ENCODE measurements at regions not wholly inside any gene's neighbourhood (a gene's known extent, or its start where the extent isn't known, plus 50 kb on each side); places are given as distances from the start of the nearest gene placed in this dataset.
"Not testable (repeated sequence)": the region's sequence is repeated elsewhere in the genome, so short reads cannot be mapped to it uniquely, and the experiment has no call there.

DNA sequence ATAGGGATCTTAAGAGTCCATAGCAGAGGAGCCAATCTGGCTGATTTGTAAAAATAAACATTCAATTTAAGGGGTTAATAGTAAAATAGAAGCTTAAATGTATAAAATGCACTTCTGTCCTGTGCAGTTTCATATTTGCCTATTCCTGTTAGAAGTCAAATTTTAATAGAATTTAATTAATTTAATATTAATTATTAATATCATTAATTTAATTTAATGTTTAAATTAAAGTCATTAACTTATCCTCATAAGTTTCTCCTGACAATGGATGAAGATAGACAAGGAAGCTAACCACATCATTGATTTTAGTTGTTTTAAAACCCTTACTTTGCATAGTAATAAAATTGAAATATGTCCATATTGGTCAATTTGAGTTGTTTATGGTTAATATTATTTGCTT lies 1096.2 kb upstream of the EPHA6 start:
- DNase-seq: no peak

DNA sequence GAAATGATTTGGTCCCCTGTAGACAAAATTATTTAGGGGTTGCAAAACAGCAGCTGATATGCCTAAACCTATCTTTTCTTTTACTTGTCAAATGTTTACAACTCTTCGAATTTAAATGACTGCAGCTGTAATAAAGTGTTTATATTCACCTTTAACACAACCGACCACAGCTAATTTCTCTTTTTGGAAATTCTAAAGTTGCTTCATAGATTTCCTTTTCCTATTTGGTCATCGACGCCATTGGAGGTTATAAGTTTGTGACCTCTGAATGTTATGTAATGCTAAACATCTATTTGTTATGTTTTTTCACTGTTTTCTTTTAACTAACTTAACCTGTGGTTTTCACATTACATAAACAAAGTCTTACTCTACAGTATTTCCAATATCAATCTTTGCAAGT lies 1094.9 kb upstream of the EPHA6 start:
- no peak for DNase-seq

DNA sequence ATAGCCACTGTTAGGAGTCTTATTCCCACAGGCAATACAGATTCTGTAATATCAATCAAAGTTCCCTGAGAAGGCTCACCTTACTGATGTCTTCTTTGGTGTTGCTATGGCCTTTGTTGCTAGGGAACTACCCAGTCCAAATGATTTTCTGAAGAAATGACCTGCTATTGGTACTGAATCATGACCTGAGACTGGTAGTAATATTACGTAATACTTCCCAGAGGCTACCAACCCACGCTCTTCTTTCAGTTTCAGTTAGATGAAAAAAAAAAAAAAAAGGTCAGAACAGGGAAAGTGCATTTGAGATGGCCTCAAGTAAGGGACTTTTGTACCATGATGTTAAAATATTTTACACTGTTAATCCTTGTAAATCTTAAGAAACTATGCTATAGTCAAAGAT lies 1092.5 kb upstream of the EPHA6 start:
- DNase-seq: no peak

DNA sequence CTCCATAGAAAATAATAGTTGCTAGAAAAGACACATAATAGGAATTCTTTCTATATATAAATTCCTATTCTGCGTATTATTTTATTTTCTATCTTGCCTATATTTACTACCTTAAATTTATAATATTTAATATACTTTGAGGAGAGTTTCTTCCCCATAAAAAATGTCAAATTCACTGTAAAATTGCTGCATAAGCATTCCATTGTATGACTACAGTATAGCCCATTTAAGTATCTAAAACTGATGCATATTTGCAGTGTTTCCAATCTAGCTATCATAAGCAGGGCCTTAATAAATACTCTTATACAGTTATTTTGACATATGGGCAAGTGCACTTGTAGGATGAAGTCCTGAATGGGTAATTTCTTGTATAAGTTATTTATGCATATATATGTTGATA lies 1088.6 kb upstream of the EPHA6 start:
- DNase-seq: no peak

DNA sequence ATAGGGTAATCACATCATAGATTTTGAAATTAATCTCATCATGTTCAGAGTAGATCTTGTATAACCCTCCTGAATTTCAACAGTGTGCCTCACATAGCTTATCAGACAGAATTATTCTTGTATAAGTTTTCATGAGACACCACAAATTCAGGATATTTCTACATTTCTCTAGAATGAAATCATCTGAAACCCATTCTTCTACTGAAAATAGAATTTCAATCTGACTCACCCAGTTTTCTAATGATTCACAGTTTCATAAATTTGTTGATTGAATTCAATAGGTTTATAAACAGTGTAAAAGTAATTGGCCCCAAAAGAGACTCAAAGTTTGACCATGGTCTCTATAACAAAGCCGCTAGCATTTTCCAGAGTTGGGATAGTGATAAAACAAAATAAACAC lies 1082.6 kb upstream of the EPHA6 start:
- no peak for DNase-seq

DNA sequence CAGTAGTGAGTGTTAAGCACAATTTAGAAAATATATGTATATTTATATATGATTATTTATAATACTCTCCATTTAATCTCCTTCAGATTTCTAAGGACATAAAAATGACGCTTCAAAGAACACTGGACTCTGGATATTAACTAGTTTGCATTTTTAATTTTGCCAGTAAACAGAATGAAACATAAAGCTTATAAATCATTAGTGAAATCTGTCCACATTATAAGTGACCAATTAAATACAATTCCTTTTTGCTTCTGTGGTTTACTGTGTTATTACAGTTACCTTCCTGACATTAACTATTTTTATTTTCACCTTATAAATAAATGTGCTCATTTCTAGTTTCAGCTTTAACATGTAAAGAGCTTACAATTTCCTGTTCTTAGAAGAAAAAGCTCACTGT lies 1081.1 kb upstream of the EPHA6 start:
- no peak for DNase-seq

DNA sequence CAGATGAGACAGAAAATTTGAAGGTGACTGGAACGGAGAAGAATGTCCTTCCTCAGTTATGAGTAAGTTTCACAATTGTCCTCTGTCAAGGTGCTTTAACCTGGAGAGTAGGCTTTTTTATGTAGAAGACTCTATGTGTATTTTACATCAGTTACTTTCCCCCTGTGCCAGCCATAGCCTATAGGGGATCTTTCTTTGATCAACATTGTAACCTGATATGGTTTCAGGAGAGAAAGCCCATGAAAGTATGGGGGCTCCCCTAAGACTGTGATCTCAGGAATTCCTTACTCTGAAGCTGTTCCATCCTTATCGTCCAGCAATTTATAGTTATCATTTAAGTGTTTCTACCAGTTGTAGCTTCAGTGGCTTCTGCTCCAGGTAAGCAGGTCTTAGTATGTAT lies 1076.3 kb upstream of the EPHA6 start:
- no peak for DNase-seq

DNA sequence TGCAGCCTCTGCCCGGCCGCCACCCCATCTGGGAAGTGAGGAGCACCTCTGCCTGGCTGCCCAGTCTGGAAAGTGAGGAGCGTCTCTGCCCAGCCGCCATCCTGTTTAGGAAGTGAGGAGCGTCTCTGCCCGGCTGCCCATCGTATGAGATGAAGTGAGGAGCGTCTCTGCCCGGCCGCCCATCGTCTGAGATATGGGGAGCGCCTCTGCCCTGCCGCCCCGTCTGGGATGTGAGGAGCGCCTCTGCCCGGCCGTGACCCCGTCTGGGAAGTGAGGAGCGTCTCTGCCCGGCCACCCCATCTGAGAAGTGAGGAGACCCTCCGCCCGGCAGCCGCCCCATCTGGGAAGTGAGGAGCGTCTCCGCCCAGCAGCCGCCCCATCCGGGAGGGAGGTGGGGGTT lies 1069.5 kb upstream of the EPHA6 start:
- DNase-seq: not testable (repeated sequence)

DNA sequence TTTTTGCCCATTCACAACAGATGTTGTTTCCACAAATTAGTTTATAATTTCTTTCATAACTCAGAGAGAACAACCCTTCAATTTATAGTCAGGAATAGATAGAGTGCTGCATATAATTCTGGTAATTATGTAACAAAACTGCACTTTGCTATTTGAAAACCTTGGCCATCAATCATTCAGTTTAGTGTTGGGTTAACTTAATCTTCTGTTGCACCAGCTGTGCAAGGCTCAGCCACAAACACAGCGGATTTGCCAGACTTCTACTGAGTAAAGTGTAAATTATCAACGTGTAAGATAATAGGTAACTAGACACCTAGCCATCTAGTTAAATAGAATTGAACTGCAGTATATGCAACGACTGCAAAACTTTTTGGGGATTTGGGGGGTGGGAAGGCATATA lies 1064.3 kb upstream of the EPHA6 start:
- DNase-seq: no peak

DNA sequence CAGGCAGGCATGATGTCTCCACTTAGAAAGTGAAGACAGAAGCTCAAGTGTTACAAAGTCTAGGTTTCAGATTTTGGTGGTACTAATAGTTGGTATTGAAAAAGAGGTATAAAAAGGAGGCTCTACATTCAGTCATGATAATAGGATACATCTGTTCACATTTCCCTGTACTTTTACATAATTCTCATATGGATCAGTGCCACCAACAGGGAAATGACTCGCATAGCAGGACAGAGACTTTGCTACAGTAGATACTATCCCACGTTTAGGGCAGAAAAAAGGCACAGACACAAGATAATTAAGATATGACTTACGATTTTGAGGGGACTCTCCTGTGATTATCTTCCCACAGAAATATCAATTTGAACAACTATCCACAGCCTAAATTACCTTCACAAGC lies 1062.9 kb upstream of the EPHA6 start:
- no peak for DNase-seq

DNA sequence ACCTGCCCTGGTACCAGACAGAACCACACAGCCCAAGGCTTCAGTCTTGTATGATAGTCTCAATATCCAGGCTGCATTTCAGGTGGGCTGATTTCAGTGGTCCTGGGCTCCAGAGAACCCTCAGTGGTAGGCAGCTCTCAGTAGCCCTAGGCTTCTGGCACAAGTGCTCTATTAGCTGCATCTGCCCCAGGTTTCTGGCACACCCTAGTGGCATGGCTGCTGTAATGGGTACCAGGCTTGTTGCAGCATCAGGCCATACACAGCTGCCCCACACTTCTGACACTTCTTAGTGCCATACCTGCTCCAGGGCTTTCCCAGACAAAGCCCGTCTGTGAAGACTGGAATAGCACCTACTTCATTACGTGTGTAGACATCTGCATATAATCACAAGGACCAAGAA lies 1062.2 kb upstream of the EPHA6 start:
- DNase-seq: no peak

DNA sequence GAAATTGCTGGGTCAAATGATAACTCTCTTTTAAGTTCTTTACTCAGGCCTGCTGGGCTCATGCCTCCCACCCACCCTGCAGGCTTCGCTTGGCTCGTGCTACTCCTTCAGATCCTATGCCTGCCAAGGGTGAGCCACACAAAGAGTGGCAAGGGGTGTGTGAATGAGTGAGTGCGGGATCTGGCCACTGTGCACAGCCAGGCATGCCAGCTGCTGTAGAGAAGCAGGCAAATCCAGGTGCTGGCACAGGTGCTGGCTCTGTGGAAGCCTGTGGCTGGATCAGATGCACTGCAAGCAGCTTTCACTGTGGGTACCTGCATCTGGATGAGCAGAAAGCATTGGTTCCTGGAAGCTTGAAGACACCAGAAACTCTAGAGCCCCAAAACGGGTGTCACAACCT lies 1055.7 kb upstream of the EPHA6 start:
- no peak for DNase-seq

DNA sequence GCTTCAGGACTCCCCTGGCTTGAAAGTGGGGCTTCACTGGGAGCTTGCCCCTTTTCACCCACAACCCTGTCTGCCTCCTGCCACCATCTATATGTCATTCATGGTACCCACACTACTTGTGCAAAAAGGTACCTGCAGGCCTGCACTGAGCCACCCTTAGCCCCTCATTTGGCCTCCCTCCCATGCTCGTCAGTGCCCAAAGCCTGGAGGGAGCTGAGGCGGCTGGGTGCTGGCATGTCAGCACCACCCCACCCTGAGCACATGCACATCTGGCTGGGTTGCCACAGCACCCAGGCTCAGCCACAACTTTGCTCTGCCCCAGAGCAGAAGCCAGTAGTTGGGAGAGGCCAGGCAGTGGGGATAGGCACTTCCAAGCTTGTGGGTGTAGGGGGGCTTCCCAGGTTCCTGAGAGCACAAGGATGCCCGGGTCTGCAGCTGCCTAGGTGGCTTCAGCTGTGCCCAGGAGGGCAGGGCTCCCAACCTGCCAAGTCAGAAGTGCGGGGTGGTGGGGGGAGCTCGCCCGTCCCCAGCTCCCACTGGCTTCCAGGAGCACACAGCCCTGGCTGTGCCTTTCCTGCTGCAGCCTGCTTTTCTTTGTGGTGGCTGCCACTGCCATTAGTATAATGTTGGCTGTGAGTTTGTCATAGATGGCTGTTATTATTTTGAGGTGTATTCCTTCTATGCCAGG lies 1054.6 kb upstream of the EPHA6 start:
- no peak for DNase-seq

DNA sequence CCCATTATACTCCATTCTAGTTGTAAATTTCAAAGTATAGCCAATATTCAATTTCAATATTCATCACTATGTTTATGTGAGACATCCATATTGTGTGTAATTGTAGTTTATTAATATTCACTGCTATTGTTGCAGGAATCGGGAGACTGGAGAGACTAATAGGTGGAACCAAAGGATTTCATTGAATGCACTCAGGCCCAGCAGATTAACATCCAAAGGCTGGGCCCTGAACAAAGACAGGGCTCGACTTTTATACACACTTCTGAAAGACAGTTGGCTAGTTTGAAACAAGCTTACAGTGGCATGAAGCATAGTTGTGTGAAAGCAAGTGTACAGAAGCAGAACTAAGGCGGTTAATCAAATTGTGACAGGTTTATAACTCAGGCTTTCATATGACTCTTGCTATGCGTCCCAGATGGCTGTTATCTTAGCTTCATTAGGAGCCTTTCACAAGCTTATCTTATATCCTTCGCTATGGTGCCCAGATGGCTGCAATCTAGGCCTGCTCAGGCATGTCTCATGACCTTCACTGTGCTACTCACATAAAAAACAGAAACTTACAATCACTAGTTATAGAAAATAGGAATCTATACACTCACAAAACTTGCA lies 1038.8 kb upstream of the EPHA6 start:
- DNase-seq: no peak

DNA sequence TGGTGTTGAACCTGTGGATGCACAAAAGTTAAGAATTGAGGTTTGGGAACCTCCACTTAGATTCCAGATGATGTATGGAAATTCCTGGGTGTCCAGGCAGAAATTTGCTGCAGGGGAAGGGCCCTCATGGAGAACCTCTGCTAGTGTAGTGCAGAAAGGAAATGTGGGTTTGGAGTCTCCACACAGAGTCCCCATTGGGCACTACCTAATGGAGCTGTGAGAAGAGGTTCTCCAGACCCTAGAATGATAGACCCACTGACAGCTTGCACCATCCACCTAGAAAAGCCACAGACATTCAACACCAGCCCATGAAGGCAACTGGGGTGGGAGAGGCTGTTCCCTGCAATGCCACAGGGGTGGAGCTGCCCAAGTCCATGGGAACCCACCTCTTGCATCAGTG lies 1032.8 kb upstream of the EPHA6 start:
- DNase-seq: no peak

DNA sequence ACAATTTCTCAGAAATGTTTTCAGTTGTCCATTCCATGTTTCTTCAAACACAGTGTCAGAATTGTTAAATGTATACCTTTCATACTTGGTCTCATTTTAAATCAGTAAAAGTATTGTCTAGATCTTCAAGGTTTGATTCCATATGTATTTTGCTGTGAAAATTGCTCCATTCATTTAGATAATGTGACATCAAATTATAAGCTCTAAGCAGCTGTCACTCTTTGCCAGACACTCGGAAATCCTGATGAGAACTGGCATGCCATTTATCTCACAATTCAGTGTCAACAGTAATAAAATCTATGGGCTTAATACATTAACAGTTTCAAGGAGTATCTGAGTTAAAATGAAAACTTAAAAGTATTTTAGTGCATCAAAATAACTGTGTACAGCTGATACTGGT lies 1025.3 kb upstream of the EPHA6 start:
- DNase-seq: no peak

DNA sequence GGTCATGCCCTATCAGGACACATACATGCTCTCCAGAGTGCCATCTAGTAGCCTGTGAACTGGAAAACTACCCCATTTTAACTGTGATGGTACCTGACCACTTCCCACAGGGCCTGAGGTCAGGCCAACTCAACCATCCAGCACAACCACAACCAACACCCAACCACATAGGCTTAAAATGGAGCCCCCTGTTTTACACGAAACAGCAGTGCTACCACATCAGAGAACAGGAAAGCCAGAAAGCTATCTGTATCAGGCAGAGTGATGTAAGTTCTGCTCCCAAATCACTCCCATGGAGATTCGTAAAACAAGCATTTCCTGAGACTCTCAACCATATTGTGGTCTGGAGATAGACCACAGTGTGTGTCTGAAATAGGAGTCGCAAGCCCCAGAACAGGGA lies 1017.3 kb upstream of the EPHA6 start:
- no peak for DNase-seq

DNA sequence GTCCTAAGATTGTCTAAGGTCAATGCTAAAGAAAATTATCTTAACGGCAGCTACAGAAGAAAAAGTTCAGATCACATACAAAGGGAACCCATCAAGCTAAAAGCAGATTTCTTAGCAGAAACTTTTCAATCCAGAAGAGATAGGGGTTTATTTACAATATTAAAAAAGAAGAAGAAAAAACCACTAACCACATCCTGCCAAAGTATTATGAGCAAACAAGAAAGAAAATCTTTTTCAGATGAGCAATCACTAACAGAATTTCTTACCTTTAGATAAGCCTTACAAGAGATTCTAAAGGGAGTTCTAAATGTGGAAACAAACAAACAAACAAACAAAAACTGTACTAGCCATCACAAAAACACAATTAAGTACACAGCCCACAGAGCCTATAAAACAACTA lies 1015.8 kb upstream of the EPHA6 start:
- no peak for DNase-seq

DNA sequence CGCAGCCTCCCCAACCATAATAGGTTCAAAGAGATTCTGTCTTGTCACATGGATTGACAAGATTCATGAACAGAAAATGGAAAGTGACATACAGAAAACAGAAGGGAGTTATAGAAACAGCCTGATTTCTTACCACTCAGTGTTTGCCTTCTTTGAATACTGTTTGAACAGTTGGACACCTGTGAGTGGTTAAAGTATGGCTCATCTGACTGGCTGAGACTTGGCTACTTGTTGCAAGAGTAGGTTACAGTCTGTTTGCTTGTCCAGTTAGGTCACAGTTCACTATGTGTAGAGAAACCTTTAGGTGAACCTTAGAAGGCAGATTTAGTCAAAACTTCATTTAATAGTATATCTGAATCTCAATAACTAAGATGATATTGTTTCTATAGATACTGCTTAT lies 1003.9 kb upstream of the EPHA6 start:
- no peak for DNase-seq

DNA sequence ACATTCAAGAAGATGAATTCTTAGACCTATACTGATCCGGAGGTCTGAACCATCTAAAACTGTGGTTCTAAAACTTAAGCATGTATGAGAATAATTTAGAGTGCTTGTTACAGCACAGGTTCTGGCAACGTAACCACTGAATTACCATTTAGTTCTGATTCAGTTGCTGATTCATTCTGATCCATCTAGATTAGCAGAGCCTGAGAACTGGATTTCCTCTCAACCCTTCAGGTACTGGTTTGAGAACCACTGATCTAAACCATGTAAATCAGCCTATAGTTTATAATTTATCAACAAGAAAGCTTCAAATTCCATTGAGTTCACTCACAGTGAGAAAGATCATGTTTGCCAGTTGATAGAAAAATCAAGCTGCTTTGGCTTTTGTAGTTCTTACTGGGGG lies 1001.1 kb upstream of the EPHA6 start:
- DNase-seq: no peak

DNA sequence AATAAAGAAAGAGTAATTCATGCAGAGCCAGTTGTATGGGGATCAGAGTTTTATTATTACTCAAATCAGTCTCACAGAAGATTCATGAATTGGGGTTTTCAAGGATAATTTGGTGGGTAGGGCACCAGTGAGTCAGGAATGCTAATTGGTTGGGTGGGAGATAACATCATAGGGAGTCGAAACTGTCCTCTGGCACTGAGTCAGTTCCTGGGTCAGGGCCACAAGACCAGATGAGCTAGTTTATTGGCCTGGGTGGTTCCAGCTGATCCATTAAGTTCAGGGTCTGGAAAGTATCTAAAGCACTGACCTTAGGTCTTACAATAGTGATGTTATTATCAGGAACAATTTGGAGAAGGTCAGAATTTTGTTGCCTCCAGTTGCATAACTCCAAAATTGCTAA lies 998.6 kb upstream of the EPHA6 start:
- DNase-seq: no peak

DNA sequence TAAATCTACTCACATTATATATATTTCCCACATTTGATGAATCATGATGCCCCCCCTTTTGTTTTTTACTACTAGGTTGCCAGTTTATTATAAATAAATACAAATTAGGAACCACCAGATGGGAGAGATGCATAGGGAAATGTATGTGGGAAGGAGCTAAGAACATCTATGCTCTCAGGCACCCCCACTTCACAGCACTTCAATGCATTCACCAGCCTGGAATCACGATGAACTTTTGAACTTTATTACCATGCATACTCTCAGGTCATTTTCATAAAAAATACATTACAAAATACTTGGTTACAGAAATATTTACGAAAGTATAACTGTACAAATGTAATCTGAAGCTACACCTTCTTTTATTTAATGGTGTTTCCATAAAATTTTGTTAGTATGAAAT lies 988.0 kb upstream of the EPHA6 start:
- no peak for DNase-seq

DNA sequence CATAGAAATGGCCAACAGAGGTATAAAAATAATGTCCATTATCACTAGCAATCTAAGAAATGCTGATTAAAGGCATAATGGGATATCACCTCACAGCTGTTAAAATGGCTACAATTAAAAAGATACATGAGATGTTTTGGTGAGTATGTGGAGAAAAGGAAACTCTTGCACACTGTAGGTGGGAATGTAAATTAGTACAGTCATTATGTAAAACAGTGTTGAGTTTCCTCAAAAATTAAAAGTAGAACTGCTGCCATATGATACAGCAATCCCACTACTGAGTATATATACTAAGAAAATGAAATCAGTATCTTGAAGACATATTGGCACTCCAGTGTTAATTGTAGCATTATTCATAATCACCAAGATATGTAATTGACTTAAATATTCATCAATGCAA lies 982.2 kb upstream of the EPHA6 start:
- DNase-seq: no peak

DNA sequence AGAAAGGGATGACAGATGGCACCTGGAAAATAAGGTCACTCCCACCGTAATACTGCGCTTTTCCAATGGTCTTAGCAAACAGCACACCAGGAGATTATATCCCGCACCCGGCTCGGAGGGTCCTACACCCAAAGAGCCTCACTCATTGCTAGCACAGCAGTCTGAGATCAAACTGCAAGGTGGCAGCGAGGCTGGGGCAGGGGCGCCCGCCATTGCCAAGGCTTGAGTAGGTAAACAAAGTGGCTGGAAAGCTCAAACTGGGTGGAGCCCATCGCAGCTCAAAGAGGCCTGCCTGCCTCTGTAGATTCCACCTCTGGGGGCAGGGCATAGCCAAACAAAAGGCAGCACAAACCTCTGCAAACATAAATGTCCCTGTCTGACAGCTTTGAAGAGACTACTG lies 953.8 kb upstream of the EPHA6 start:
- not testable (repeated sequence) for DNase-seq

DNA sequence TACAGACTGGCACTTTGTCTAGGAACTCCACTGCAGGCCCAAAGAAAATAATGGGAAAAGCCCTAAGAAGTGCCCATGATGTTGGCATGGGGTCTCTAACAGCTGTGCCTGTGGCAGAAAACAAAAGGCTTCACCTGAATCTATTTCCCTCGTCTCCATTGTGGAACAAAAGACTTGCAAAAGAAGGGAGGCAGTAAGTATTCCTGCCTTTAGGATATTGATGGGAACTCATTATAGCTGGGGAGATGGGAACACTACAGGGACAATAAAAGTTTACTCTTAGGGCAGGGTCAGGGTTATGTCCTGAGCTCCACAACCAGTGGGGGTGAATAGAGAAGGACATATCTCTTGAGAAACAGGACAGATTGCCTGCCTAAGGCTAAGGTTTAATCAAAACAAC lies 930.6 kb upstream of the EPHA6 start:
- DNase-seq: no peak

Data from activated CD4-positive, alpha-beta T cell treated with anti-CD3 and anti-CD28 coated beads, Interleukin-2, amount 50 U/mL, for 1 hour (primary cell).